ENCODE measurements at regions not wholly inside any gene's neighbourhood (a gene's known extent, or its start where the extent isn't known, plus 50 kb on each side); places are given as distances from the start of the nearest gene placed in this dataset.

GRCh38 chr2:167424221-167424620 lies 535.9 kb downstream of the XIRP2 start:
- Mint-ChIP-seq H3K9me3 (peaks cover 4% of the 10 kb centered on the region), H3K36me3 (ENCODE audit: low read depth) (no peaks in the 10 kb centered on the region), H3K27me3 (no peaks in the 10 kb centered on the region), H3K4me3 (no peak overlapping the region), H3K4me1 (ENCODE audit: low read depth) (no peaks in the 10 kb centered on the region), H3K27ac (no peak overlapping the region)
- CTCF ChIA-PET = no interaction called here
- Histone ChIP-seq H3K9me3 (ENCODE audit: control insufficient read depth in 1 of 2, insufficient read depth in 1 of 2, low read length in 2 of 2) (no peaks in the 10 kb centered on the region), H3K4me1 (ENCODE audit: insufficient read depth, low read length) (no peaks in the 10 kb centered on the region), H3K27me3 (ENCODE audit: control insufficient read depth in 1 of 2, insufficient read depth in 2 of 2, low read length in 2 of 2) (no peaks in the 10 kb centered on the region), H3K27ac (ENCODE audit: low read depth in 1 of 2, low read length in 2 of 2) (no peak overlapping the region), H3K36me3 (ENCODE audit: insufficient read depth, low read length) (no peaks in the 10 kb centered on the region), H3K4me3 (ENCODE audit: low read length) (no peak overlapping the region)
- intact Hi-C loops (cut with DNase I, micrococcal nuclease) = no loop called here
- ATAC-seq (ENCODE audit: poor library complexity) (no peak), DNase-seq (no peak)
- POLR2A ChIA-PET = no interaction called here
- TF ChIP-seq CTCF (IDR thresholded peaks at IDR 0.05) = no peak

DNA sequence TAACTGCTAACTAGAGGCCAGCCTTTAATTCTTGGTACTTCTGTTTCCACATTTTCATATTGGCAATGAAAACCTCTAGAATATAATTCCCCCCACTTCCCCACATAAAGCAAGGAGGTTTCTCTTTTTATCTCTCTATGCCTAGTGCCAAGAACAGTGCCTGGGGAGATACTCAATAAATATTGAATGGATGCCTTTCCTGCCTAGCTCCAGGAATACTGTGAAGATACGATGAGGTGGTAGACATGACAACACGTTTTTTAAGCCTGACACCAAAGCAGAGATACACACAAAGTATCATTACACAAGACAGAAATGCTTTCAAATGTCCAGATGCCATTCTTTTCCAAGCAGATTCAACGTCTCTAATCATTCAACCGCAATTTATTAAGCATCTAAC lies 535.5 kb downstream of the XIRP2 start:
- H3K27ac ChIP-seq (ENCODE audit: low read depth in 1 of 2, low read length in 2 of 2) = no peak overlapping the region
- H3K4me3 ChIP-seq (ENCODE audit: low read length) = no peak overlapping the region
- no peaks in the 10 kb centered on the region for H3K36me3 Mint-ChIP-seq (ENCODE audit: low read depth)
- ChIA-PET CTCF (no interaction called here), POLR2A (no interaction called here)
- peaks cover 4% of the 10 kb centered on the region for H3K9me3 Mint-ChIP-seq
- no peaks in the 10 kb centered on the region for H3K4me1 Mint-ChIP-seq (ENCODE audit: low read depth)
- no peaks in the 10 kb centered on the region for H3K4me1 ChIP-seq (ENCODE audit: insufficient read depth, low read length)
- H3K27me3 ChIP-seq (ENCODE audit: control insufficient read depth in 1 of 2, insufficient read depth in 2 of 2, low read length in 2 of 2) = no peaks in the 10 kb centered on the region
- DNase-seq (no peak), ATAC-seq (ENCODE audit: poor library complexity) (no peak)
- H3K4me3 Mint-ChIP-seq = no peak overlapping the region
- intact Hi-C loops (cut with DNase I, micrococcal nuclease) = no loop called here
- no peaks in the 10 kb centered on the region for H3K36me3 ChIP-seq (ENCODE audit: insufficient read depth, low read length)
- H3K9me3 ChIP-seq (ENCODE audit: control insufficient read depth in 1 of 2, insufficient read depth in 1 of 2, low read length in 2 of 2) = no peaks in the 10 kb centered on the region
- no peaks in the 10 kb centered on the region for H3K27me3 Mint-ChIP-seq
- no peak for TF ChIP-seq CTCF (IDR thresholded peaks at IDR 0.05)
- no peak overlapping the region for H3K27ac Mint-ChIP-seq

DNA sequence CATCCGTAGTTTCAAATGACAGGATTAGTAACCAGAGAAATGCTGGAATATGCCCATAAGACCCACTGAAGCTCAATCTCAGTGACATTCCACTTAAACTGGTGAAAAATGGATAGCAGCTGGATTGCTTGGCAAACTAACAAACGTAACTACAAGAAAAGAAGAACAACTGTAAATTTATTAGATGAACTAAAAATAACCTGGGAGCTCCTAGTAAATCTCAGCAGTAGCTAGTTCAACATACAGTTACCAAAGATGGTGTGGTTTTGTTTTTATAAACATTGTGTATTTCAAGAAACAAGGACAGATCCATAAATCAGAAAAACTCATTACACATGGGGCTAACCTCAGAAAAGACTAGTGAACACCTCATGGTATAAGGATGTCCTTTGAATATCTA lies 531.9 kb downstream of the XIRP2 start:
- no peak for DNase-seq
- no peaks in the 10 kb centered on the region for H3K4me1 Mint-ChIP-seq (ENCODE audit: low read depth)
- Histone ChIP-seq H3K27me3 (ENCODE audit: control insufficient read depth in 1 of 2, insufficient read depth in 2 of 2, low read length in 2 of 2) (no peaks in the 10 kb centered on the region), H3K27ac (ENCODE audit: low read depth in 1 of 2, low read length in 2 of 2) (no peak overlapping the region), H3K36me3 (ENCODE audit: insufficient read depth, low read length) (no peaks in the 10 kb centered on the region), H3K9me3 (ENCODE audit: control insufficient read depth in 1 of 2, insufficient read depth in 1 of 2, low read length in 2 of 2) (peaks cover 0 to 4% of the 10 kb centered on the region in 2 experiments), H3K4me3 (ENCODE audit: low read length) (no peak overlapping the region), H3K4me1 (ENCODE audit: insufficient read depth, low read length) (no peaks in the 10 kb centered on the region)
- intact Hi-C loops (cut with DNase I, micrococcal nuclease) = no loop called here
- no peak for TF ChIP-seq CTCF (IDR thresholded peaks at IDR 0.05)
- ChIA-PET POLR2A (no interaction called here), CTCF (no interaction called here)
- H3K9me3 Mint-ChIP-seq = peaks cover 2% of the 10 kb centered on the region
- H3K36me3 Mint-ChIP-seq (ENCODE audit: low read depth) = no peaks in the 10 kb centered on the region
- H3K4me3 Mint-ChIP-seq = no peak overlapping the region
- H3K27ac Mint-ChIP-seq = no peak overlapping the region
- H3K27me3 Mint-ChIP-seq = no peaks in the 10 kb centered on the region
- ATAC-seq (ENCODE audit: poor library complexity) = no peak

Data from CD4-positive, alpha-beta T cell (primary cell).